ENCODE measurements at regions not wholly inside any gene's neighbourhood (a gene's known extent, or its start where the extent isn't known, plus 50 kb on each side); places are given as distances from the start of the nearest gene placed in this dataset.

DNA sequence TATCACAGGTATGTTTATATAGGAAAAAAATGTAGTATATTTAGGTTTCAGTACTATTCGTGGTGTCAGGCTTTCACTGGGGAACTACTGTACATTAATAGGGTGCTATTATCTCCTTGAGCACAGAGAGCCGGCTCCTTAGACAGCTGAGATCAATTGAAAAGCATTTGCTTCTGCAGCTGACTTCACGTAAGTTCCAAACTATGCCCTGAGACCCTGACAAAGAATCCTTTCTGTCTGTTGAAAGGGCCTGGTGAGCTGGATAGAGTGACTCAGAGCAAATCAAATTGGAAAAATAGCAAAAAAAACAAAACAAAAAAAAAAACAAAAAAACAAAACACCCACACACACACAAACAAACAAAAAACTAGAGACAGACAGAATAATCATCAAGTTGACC is 652.0 kb downstream of the MTRR start:
- no peaks in the 10 kb centered on the region for H3K36me3 ChIP-seq (ENCODE audit: insufficient read depth, low read length)
- 86% methylated on average over 3 of the region's 3 CpGs for WGBS

DNA sequence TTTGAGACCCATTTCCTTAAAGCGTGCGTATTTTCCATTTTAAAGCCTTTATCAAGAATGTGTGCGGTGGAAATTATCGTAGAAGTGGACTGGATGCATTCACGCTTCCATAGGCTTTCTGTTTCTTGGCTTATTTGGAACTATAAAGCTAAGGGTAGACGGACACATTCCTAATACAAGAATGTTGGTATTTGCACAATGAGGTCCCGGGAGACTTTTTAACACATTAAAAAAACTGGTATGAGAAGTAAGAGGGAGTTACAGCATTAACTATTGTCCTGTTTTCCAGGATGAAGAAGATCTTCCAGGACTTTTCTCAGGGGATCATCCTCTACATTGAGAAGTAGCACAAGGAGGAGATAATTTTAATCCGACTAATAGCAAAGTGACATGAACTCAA is 653.0 kb downstream of the MTRR start:
- WGBS, result 83% methylated on average over 8 of the region's 8 CpGs
- H3K9me3 ChIP-seq (ENCODE audit: insufficient read depth, low read depth, low read length), result no peaks in the 10 kb centered on the region
- no peaks in the 10 kb centered on the region for H3K27me3 ChIP-seq (ENCODE audit: insufficient read depth, low read length)
- H3K36me3 ChIP-seq (ENCODE audit: insufficient read depth, low read length), result no peaks in the 10 kb centered on the region
- H3K4me1 ChIP-seq (ENCODE audit: insufficient read depth, low read length), result peaks cover 12% of the 10 kb centered on the region; the same call in 1 of the 2 replicates
- H3K27ac ChIP-seq (ENCODE audit: low read depth, low read length), result no peak overlapping the region
- no peak overlapping the region for H3K9ac ChIP-seq (ENCODE audit: low read depth, low read length)
- H3K4me3 ChIP-seq (ENCODE audit: low read length), result no peak overlapping the region

More for the DNA sequence above, 652.0 kb downstream of the MTRR start:
- peaks cover 12% of the 10 kb centered on the region; the same call in 1 of the 2 replicates for H3K4me1 ChIP-seq (ENCODE audit: insufficient read depth, low read length)
- no peak overlapping the region for H3K9ac ChIP-seq (ENCODE audit: low read depth, low read length)
- no peaks in the 10 kb centered on the region for H3K27me3 ChIP-seq (ENCODE audit: insufficient read depth, low read length)
- no peaks in the 10 kb centered on the region for H3K9me3 ChIP-seq (ENCODE audit: insufficient read depth, low read depth, low read length)
- H3K4me3 ChIP-seq (ENCODE audit: low read length), result no peak overlapping the region
- no peak overlapping the region for H3K27ac ChIP-seq (ENCODE audit: low read depth, low read length)

DNA sequence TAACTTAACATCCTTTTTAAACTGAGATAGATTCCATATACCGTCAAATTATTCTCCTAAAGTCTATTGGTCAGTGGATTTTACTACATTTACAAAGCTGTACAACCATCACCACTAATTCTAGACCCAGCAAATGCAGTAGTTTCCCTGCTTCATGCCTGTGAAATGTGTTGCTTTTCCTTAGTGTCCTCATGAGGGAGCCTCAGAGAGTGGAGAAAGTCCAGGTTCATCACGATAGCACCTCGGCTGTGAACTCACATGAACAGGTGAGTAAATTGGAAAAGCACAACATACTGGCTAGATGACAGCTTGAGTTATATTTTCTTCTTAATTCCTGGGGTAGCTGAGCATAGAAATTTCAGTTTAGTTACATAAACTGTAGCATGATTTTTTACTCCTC is 653.7 kb downstream of the MTRR start:
- no peak overlapping the region for H3K27ac ChIP-seq (ENCODE audit: low read depth, low read length)
- no peak overlapping the region for H3K9ac ChIP-seq (ENCODE audit: low read depth, low read length)
- H3K4me1 ChIP-seq (ENCODE audit: insufficient read depth, low read length), result peaks cover 12% of the 10 kb centered on the region; the same call in 1 of the 2 replicates
- 57% methylated on average over 3 of the region's 3 CpGs for WGBS
- no peaks in the 10 kb centered on the region for H3K36me3 ChIP-seq (ENCODE audit: insufficient read depth, low read length)
- H3K9me3 ChIP-seq (ENCODE audit: insufficient read depth, low read depth, low read length), result no peaks in the 10 kb centered on the region
- no peak overlapping the region for H3K4me3 ChIP-seq (ENCODE audit: low read length)
- H3K27me3 ChIP-seq (ENCODE audit: insufficient read depth, low read length), result no peaks in the 10 kb centered on the region

DNA sequence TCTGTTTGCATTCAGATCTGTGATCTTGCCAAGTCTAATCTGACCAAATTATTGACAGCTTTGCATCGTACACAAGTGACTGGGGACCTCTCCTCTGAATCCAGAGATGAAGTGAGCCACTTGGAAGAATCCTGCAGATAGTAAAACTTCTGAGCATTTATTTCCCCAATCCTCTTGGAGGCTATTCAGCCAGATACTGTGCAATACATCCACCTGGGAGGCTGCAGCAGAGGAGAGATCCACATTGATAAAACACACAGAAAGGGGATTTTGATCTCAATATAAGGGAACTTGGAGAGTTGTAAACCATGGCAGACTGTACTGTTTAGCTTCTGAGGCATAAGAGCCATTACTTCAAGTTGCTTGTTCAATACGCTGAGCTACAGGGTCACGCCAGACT is 654.6 kb downstream of the MTRR start:
- Histone ChIP-seq H3K36me3 (ENCODE audit: insufficient read depth, low read length) (no peaks in the 10 kb centered on the region), H3K4me1 (ENCODE audit: insufficient read depth, low read length) (peaks cover 12% of the 10 kb centered on the region; the same call in 1 of the 2 replicates), H3K27ac (ENCODE audit: low read depth, low read length) (no peak overlapping the region), H3K4me3 (ENCODE audit: low read length) (no peak overlapping the region), H3K9ac (ENCODE audit: low read depth, low read length) (no peak overlapping the region), H3K9me3 (ENCODE audit: insufficient read depth, low read depth, low read length) (no peaks in the 10 kb centered on the region), H3K27me3 (ENCODE audit: insufficient read depth, low read length) (no peaks in the 10 kb centered on the region)
- 90% methylated on average over 3 of the region's 3 CpGs for WGBS

DNA sequence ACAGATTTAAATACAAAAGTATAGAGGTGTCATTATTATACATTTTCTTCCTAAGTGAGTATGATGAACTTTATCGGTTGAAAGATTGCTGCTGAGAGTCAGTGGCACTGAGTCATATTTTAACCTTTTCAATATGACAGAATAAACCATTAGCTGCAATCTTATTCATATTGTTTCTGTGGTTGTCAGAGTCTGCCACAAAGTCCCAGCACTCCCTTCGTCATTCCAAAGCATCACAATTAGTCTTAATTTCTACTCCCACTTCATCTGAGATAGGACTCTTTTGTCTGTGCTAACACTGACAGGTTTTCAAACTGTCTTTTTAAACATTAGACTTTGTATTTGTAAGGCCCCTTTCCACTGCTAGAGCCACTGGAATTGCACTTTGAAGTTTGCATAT is 656.9 kb downstream of the MTRR start:
- Histone ChIP-seq H3K27ac (ENCODE audit: low read depth, low read length) (no peak overlapping the region), H3K27me3 (ENCODE audit: insufficient read depth, low read length) (no peaks in the 10 kb centered on the region), H3K36me3 (ENCODE audit: insufficient read depth, low read length) (no peaks in the 10 kb centered on the region), H3K4me3 (ENCODE audit: low read length) (no peak overlapping the region), H3K9ac (ENCODE audit: low read depth, low read length) (no peak overlapping the region), H3K4me1 (ENCODE audit: insufficient read depth, low read length) (peaks cover 12% of the 10 kb centered on the region; the same call in 1 of the 2 replicates), H3K9me3 (ENCODE audit: insufficient read depth, low read depth, low read length) (no peaks in the 10 kb centered on the region)
- 96% methylated on average over 1 of the region's 2 CpGs for WGBS

DNA sequence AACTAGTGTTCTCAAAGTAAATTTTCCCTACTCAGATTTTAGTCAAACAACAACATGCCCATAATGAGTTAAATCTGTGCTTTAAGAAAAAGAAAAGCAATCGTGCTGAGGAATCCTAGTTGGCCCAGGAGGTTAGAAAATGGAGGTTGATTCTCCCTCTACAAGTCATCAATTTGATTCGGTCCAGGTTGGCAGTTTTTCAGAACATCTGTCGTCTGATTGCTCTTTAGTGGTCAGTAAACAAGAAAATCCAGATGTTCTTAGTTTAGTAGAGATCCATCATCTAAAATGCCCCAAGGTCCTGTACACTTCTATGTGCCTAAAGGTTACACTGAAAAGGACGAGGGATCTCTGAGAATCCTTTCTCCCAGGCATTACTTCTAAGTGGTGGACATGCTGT is 659.2 kb downstream of the MTRR start:
- 94% methylated on average over 4 of the region's 4 CpGs for WGBS
- Histone ChIP-seq H3K36me3 (ENCODE audit: insufficient read depth, low read length) (no peaks in the 10 kb centered on the region), H3K9ac (ENCODE audit: low read depth, low read length) (no peak overlapping the region), H3K27me3 (ENCODE audit: insufficient read depth, low read length) (no peaks in the 10 kb centered on the region), H3K27ac (ENCODE audit: low read depth, low read length) (no peak overlapping the region), H3K4me1 (ENCODE audit: insufficient read depth, low read length) (no peaks in the 10 kb centered on the region), H3K9me3 (ENCODE audit: insufficient read depth, low read depth, low read length) (no peaks in the 10 kb centered on the region), H3K4me3 (ENCODE audit: low read length) (no peak overlapping the region)

DNA sequence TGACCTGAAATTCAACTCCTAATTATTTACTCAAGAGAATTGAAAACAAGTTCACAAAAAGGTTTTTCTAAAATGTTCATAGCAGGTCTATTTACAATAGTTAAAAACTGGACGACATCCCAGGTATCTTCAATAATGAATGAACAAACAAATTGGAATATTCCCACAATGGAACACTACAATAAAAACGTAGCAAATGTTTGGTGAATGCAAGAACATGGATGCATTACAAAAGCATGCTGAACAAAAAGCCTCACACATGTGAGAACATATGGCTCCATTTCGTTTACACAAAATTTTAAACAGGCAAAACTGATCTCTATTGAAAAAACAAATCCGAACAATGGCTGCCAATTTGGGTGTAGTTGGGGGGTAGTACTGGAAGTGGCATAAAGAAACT is 669.9 kb downstream of the MTRR start:
- Histone ChIP-seq H3K36me3 (ENCODE audit: insufficient read depth, low read length) (no peaks in the 10 kb centered on the region), H3K4me3 (ENCODE audit: low read length) (no peak overlapping the region), H3K9ac (ENCODE audit: low read depth, low read length) (no peak overlapping the region), H3K27ac (ENCODE audit: low read depth, low read length) (no peak overlapping the region), H3K4me1 (ENCODE audit: insufficient read depth, low read length) (no peaks in the 10 kb centered on the region), H3K27me3 (ENCODE audit: insufficient read depth, low read length) (no peaks in the 10 kb centered on the region), H3K9me3 (ENCODE audit: insufficient read depth, low read depth, low read length) (no peaks in the 10 kb centered on the region)
- 88% methylated on average over 4 of the region's 4 CpGs for WGBS

DNA sequence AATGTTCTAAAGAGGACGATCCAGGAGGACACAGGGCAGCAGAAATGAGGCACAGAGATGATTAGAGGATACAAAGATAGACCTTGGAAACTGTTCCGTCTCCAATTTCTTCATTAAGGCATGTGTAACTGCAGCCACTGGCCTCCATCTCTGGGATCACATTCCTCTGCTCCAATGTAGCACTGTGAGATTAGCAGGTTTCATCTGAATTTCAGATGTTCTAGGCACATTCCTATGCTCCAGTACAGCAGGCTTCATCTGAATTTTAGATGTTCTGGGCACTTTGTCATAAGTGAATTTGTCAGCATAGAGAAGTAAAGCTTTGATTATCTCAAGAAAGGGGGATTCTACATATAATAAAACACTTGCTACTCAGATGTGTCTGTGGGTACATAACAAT is 671.4 kb downstream of the MTRR start:
- Histone ChIP-seq H3K9me3 (ENCODE audit: insufficient read depth, low read depth, low read length) (no peaks in the 10 kb centered on the region), H3K4me3 (ENCODE audit: low read length) (no peak overlapping the region), H3K9ac (ENCODE audit: low read depth, low read length) (no peak overlapping the region), H3K4me1 (ENCODE audit: insufficient read depth, low read length) (no peaks in the 10 kb centered on the region), H3K36me3 (ENCODE audit: insufficient read depth, low read length) (no peaks in the 10 kb centered on the region), H3K27me3 (ENCODE audit: insufficient read depth, low read length) (no peaks in the 10 kb centered on the region), H3K27ac (ENCODE audit: low read depth, low read length) (no peak overlapping the region)
- WGBS, result 90% methylated on average over 2 of the region's 2 CpGs

DNA sequence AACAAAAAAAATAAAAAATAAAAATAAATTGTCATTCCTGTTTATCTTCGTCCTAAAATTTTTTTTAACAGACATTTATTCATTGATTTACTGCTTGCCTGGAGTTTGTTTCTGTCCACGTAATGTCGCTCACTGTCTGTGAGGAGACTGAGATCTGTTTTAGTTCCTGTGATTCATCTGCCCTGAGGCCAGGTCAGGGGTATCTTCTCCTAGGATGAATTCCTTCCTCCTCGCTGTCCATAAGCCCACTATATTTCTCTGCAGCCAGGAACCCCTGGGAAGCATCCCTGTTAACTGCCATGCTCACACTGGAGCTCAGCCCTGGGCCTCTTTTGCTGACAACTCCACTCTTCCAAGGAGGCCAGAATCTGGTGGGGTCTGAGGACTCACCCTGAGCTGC is 682.0 kb downstream of the MTRR start:
- Histone ChIP-seq H3K9me3 (ENCODE audit: insufficient read depth, low read depth, low read length) (no peaks in the 10 kb centered on the region; the same call in 1 of the 2 replicates), H3K27ac (ENCODE audit: low read depth, low read length) (no peak overlapping the region), H3K36me3 (ENCODE audit: insufficient read depth, low read length) (no peaks in the 10 kb centered on the region), H3K4me3 (ENCODE audit: low read length) (no peak overlapping the region), H3K4me1 (ENCODE audit: insufficient read depth, low read length) (no peaks in the 10 kb centered on the region), H3K9ac (ENCODE audit: low read depth, low read length) (no peak overlapping the region), H3K27me3 (ENCODE audit: insufficient read depth, low read length) (no peaks in the 10 kb centered on the region)
- 97% methylated on average over 4 of the region's 4 CpGs for whole genome bisulfite sequencing

DNA sequence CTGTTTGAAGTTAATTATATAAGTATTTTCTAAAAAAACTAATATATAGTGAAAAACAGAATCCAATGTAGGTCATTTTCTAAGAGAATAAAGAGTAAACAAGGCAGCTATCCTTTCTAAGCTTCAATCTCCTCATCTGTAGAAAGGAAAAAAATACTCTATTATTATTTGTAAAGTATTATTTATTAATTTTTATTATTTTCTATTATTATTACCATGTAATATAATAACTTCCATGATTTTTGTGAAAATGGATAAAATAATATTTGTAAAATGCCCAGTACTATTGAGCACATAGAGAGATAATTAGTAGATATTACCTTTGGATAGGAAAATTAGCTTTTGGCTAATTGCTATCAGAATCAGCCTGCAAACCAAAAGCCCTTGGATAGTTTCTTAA is 684.4 kb downstream of the MTRR start:
- Histone ChIP-seq H3K27ac (ENCODE audit: low read depth, low read length) (no peak overlapping the region), H3K9me3 (ENCODE audit: insufficient read depth, low read depth, low read length) (no peaks in the 10 kb centered on the region; the same call in 1 of the 2 replicates), H3K4me3 (ENCODE audit: low read length) (no peak overlapping the region), H3K27me3 (ENCODE audit: insufficient read depth, low read length) (no peaks in the 10 kb centered on the region), H3K4me1 (ENCODE audit: insufficient read depth, low read length) (no peaks in the 10 kb centered on the region), H3K9ac (ENCODE audit: low read depth, low read length) (no peak overlapping the region), H3K36me3 (ENCODE audit: insufficient read depth, low read length) (no peaks in the 10 kb centered on the region)

DNA sequence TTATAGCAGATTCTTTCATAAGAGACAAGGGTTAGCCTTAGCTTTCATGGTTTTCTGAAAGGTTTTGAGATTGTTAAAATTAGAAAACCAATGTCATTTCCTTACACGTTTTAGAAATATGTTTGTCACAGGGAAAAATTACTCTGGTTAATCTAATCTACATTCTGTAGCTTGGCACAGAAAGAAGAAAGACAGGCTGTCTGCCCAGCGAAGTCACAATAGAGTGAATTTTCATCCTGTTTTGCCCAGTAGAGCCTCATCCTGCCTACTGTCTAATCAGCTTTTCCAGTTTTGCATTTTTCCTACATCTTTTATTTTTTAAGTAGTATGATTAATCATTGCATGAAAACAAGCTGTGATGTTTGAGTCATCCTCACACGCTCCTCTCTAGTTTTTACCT is 688.8 kb downstream of the MTRR start:
- no peak overlapping the region for H3K27ac ChIP-seq (ENCODE audit: low read depth, low read length)
- H3K4me1 ChIP-seq (ENCODE audit: insufficient read depth, low read length), result no peaks in the 10 kb centered on the region
- H3K9me3 ChIP-seq (ENCODE audit: insufficient read depth, low read depth, low read length), result no peaks in the 10 kb centered on the region; the same call in 1 of the 2 replicates
- no peaks in the 10 kb centered on the region for H3K27me3 ChIP-seq (ENCODE audit: insufficient read depth, low read length)
- WGBS, result 86% methylated on average over 1 of the region's 3 CpGs
- no peak overlapping the region for H3K4me3 ChIP-seq (ENCODE audit: low read length)
- no peak overlapping the region for H3K9ac ChIP-seq (ENCODE audit: low read depth, low read length)
- no peaks in the 10 kb centered on the region for H3K36me3 ChIP-seq (ENCODE audit: insufficient read depth, low read length)

DNA sequence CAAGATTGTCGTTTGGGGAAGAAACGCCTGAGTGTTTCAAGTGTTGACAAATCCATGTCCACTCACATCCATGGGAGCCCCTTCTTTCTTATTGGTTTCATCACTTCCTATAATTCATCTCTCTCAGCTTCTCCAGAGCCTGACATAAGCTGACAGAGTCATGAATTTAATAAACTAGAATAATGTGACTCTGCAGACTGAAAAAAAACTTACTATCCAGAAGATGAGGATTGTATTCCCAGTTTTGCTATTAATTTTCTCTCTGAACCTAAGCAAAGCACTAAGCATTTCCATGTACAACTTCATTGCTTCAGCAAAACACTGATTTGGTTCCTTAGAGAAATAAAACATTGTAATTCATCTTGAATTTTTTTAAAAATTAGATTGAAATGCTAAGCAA is 691.8 kb downstream of the MTRR start:
- Histone ChIP-seq H3K4me3 (ENCODE audit: low read length) (no peak overlapping the region), H3K9me3 (ENCODE audit: insufficient read depth, low read depth, low read length) (no peaks in the 10 kb centered on the region), H3K4me1 (ENCODE audit: insufficient read depth, low read length) (no peaks in the 10 kb centered on the region), H3K9ac (ENCODE audit: low read depth, low read length) (no peak overlapping the region), H3K36me3 (ENCODE audit: insufficient read depth, low read length) (no peaks in the 10 kb centered on the region), H3K27ac (ENCODE audit: low read depth, low read length) (no peak overlapping the region), H3K27me3 (ENCODE audit: insufficient read depth, low read length) (no peaks in the 10 kb centered on the region)
- WGBS, result 94% methylated on average over 2 of the region's 2 CpGs

All from HUES64 (cell line).